A673 (cell line): ENCODE measurements at regions not wholly inside any gene's neighbourhood (a gene's known extent, or its start where the extent isn't known, plus 50 kb on each side); places are given as distances from the start of the nearest gene placed in this dataset.

Experiments
- CTCF ChIP-seq: fragments of 300-800, 200-600 bp; sonication (generic); conservative IDR thresholded peaks from 2 replicates; pipeline ENCODE4 v1.5.1; 2017; ENCODE audit warnings: low read depth, mild to moderate bottlenecking, antibody characterized with exemption, low read length, moderate library complexity, mixed read lengths
- EZH2 ChIP-seq: fragments of 200-600 bp; sonication (generic); IDR thresholded peaks from 2 replicates; pipeline ENCODE4 v1.6.1; 2017; ENCODE audit warnings: borderline replicate concordance, low read depth, mild to moderate bottlenecking, mixed read lengths, antibody characterized with exemption, low read length; ENCODE audit not compliant: poor library complexity, severe bottlenecking

GRCh38 chr7:47132471-47132870 is 449.4 kb downstream of the TNS3 start:
- TF ChIP-seq CTCF (no peak), EZH2 (no peak)
